Right lobe of liver (tissue), 4 donors: ENCODE measurements at regions not wholly inside any gene's neighbourhood (a gene's known extent, or its start where the extent isn't known, plus 50 kb on each side); places are given as distances from the start of the nearest gene placed in this dataset.

ENCODE experiments used
- POLR2A ChIP-seq: fragments of 450-650 bp; IDR thresholded peaks from one replicate; pipeline ENCODE4 v1.6.1; 2017; ENCODE audit warnings: antibody characterized with exemption, mild to moderate bottlenecking
- TF ChIP-seq, protein P1 (sequence below), 4 donors: fragments of 200-600 bp in 3 of 4; fragments of 450-650 bp in 1 of 4; IDR thresholded peaks; one replicate each; pipeline versions ENCODE4 v1.5.1 to v1.8.0; 2016 to 2022; ENCODE audit warnings: antibody characterized with exemption in 4 of 4, mild to moderate bottlenecking in 2 of 4
- donor health status: DM: no; HTN: no; CAD: no.
- donor health status: DM: no; HTN: no; CAD: no.
- donor health status: DM: no; HTN: yes; CAD: no.

- TF ChIP-seq, protein P1, sequence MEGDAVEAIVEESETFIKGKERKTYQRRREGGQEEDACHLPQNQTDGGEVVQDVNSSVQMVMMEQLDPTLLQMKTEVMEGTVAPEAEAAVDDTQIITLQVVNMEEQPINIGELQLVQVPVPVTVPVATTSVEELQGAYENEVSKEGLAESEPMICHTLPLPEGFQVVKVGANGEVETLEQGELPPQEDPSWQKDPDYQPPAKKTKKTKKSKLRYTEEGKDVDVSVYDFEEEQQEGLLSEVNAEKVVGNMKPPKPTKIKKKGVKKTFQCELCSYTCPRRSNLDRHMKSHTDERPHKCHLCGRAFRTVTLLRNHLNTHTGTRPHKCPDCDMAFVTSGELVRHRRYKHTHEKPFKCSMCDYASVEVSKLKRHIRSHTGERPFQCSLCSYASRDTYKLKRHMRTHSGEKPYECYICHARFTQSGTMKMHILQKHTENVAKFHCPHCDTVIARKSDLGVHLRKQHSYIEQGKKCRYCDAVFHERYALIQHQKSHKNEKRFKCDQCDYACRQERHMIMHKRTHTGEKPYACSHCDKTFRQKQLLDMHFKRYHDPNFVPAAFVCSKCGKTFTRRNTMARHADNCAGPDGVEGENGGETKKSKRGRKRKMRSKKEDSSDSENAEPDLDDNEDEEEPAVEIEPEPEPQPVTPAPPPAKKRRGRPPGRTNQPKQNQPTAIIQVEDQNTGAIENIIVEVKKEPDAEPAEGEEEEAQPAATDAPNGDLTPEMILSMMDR (IDR thresholded peaks at IDR 0.05), result no peak
- no peak for TF ChIP-seq POLR2A
Measured at GRCh38 chr1:38113159-38113666, 66.6 kb upstream of the POU3F1 start.
